K562 (cell line): ENCODE measurements at regions not wholly inside any gene's neighbourhood (a gene's known extent, or its start where the extent isn't known, plus 50 kb on each side); places are given as distances from the start of the nearest gene placed in this dataset.

Experiments
- JUN ChIP-seq, 2 experiments: sonication (generic) in 1 of 2; formaldehyde crosslinking in 1 of 2; IDR thresholded peaks; 2 replicates each; pipeline versions ENCODE4 v1.6.1 to v1.8.0; 2012 to 2022; ENCODE audit warnings: borderline replicate concordance in 2 of 2, mild to moderate bottlenecking in 2 of 2, improper control_type of control experiment in 1 of 2, low read depth in 1 of 2, low read length in 1 of 2, missing genetic modification reagents in 1 of 2
- KDM1A ChIP-seq, 2 experiments: fragments of 450-650 bp; IDR thresholded peaks; 2 replicates each; pipeline ENCODE4 v1.6.1; 2016; ENCODE audit warnings: mild to moderate bottlenecking in 2 of 2
- KLF16 ChIP-seq: IDR thresholded peaks from 2 replicates; pipeline ENCODE4 v1.6.1; 2016; ENCODE audit warnings: antibody characterized with exemption
- NR2C2 ChIP-seq, 2 experiments: fragments of 200-800 bp in 1 of 2; sonication (Bioruptor generic) in 1 of 2; sonication (generic) in 1 of 2; formaldehyde crosslinking in 1 of 2; IDR thresholded peaks; 2 replicates each; pipeline versions ENCODE4 v1.6.1 to v1.8.0; 2016 to 2022; ENCODE audit warnings: mild to moderate bottlenecking in 1 of 2, missing compliant biosample characterization in 1 of 2, missing genetic modification characterization in 1 of 2, missing genetic modification reagents in 1 of 2
- POLR2A ChIP-seq: fragments of 450-650 bp; conservative IDR thresholded peaks from 2 replicates; pipeline ENCODE4 v1.6.1; 2016
- ZNF143 ChIP-seq: sonication (generic); formaldehyde crosslinking; IDR thresholded peaks from 2 replicates; pipeline ENCODE4 v1.9.0; 2022; ENCODE audit warnings: mild to moderate bottlenecking, missing genetic modification reagents
- TF ChIP-seq, protein P1 (sequence below), 3 experiments: IDR thresholded peaks in 2 of 3; conservative IDR thresholded peaks in 1 of 3; 2 replicates each; pipeline ENCODE4 v1.5.1; 2011 to 2012; ENCODE audit warnings: low read length in 3 of 3, mild to moderate bottlenecking in 3 of 3, control low read depth in 2 of 3, improper control_type of control experiment in 1 of 3, inconsistent platforms in 1 of 3, low read depth in 1 of 3, mixed read lengths in 1 of 3, moderate library complexity in 1 of 3; ENCODE audit not compliant: insufficient read depth in 2 of 3

DNA sequence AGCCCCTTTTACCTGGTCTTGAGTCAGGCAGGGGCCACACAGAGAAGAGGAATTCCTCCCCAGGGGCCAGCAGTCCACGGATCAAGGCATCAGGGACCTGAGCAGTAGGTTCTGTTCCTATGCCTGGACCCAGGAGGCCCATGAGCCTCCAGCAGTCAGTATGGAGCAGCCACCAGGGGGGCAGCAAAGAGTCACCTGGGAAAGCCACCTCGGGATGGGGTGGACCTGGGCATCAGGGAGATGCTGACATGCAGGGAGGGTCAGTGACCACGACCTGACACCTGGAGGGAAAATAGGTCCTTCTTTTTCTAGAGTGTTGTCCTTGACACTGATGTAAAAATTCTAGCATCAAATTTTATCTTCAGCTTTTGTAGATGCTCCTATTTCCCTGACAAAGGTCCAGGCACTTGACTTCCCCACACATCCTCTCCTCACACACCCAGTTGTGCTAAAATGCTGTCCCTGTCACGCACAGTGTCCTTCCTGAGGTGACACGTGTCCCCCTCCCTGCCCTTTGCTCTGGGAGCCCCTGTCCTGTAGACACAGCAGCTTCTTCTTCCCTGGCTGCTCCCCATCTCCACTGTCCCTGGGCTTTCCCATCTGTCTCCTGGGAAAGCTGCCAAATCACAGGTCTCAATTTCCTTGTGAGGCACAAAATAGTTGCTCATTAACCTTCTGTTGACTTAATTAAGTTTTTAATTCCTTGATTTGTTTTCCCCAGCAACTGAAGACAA, 70.0 kb upstream of the IGLL5 start:
- TF ChIP-seq KLF16 (no peak), POLR2A (no peak), JUN (IDR thresholded peaks at IDR 0.05; ENCODE audit: borderline replicate concordance, low read depth, low read length) (no peak), JUN (CRISPR knock-in tag; IDR thresholded peaks at IDR 0.05; ENCODE audit: borderline replicate concordance) (no peak), KDM1A (IDR thresholded peaks at IDR 0.05) (no peak), ZNF143 (CRISPR knock-in tag) (no peak), NR2C2 (CRISPR knock-in tag; IDR thresholded peaks at IDR 0.05) (no peak), NR2C2 (tag; IDR thresholded peaks at IDR 0.05) (no peak)
- TF ChIP-seq, protein P1, sequence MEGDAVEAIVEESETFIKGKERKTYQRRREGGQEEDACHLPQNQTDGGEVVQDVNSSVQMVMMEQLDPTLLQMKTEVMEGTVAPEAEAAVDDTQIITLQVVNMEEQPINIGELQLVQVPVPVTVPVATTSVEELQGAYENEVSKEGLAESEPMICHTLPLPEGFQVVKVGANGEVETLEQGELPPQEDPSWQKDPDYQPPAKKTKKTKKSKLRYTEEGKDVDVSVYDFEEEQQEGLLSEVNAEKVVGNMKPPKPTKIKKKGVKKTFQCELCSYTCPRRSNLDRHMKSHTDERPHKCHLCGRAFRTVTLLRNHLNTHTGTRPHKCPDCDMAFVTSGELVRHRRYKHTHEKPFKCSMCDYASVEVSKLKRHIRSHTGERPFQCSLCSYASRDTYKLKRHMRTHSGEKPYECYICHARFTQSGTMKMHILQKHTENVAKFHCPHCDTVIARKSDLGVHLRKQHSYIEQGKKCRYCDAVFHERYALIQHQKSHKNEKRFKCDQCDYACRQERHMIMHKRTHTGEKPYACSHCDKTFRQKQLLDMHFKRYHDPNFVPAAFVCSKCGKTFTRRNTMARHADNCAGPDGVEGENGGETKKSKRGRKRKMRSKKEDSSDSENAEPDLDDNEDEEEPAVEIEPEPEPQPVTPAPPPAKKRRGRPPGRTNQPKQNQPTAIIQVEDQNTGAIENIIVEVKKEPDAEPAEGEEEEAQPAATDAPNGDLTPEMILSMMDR (IDR thresholded peaks at IDR 0.05 in 2 of 3, conservative IDR thresholded peaks at IDR 0.05 in 1 of 3; ENCODE audit: insufficient read depth in 2 of 3, low read depth in 1 of 3, low read length in 3 of 3): no peak
